DMS 273 (cell line): ENCODE measurements at regions not wholly inside any gene's neighbourhood (a gene's known extent, or its start where the extent isn't known, plus 50 kb on each side); places are given as distances from the start of the nearest gene placed in this dataset.
"Not testable (repeated sequence)": the region's sequence is repeated elsewhere in the genome, so short reads cannot be mapped to it uniquely, and the experiment has no call there.

Source experiments
- DNase-seq: peaks from one replicate; lab custom pipeline; 2025; ENCODE audit not compliant: unreplicated experiment; lab: John Stamatoyannopoulos, UW

DNA sequence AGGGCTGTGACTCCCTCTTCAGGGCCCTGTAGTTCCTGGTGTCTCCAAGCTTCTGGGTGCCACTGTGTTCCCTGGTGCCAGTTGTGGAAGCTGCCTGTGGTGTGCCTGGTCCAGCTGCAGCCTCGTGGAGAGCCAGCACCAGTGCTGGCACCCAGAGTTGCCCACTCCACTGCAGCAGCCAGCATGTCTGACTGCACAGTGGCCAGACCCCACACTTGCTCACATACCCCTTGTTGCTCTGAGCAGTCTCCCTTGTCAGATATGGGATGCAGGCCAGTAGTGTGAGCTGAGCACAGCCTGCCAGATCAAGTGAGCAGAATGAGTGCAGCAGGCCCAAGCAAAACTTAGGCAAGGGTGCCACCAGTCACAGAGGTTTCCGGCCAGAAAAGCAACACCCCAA lies 108.6 kb downstream of the ZMAT1 start:
- DNase-seq, result no peak

DNA sequence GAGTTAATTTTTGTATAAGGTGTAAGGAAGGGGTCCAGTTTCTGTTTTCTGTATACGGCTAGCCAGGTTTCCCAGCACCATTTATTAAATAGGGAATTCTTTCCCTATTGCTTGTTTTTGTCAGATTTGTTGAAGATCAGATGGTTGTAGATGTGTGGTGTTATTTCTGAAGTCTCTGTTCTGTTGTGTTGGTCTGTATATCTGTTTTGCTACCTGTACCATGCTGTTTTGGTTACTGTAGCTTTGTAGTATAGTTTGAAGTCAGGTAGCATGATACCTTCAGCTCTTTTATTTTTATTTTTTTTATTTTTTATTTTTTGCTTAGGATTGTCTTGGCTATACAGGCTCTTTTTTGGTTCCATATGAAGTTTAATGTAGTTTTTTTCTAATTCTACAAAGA lies 114.1 kb downstream of the ZMAT1 start:
- DNase-seq, result not testable (repeated sequence)

DNA sequence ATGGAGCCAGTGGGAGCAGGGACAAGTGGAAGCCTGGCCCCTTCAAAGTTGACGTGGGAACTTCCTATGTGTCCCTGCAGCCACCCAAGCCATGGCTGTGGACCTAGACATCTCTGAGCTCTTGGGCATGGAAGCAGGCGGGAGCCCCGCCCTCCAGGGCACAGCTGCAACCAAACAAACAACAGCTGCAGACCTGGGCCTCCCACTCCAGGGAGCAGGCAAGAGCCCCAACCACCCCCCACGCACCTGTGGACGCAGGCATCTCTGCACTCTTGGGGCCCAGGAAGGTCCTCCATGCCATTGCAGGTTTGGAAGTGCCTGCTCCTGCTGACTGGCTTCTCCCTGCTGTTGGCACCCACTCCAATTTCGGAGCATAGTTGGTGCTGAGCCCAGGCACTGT lies 118.6 kb downstream of the ZMAT1 start:
- no peak for DNase-seq

DNA sequence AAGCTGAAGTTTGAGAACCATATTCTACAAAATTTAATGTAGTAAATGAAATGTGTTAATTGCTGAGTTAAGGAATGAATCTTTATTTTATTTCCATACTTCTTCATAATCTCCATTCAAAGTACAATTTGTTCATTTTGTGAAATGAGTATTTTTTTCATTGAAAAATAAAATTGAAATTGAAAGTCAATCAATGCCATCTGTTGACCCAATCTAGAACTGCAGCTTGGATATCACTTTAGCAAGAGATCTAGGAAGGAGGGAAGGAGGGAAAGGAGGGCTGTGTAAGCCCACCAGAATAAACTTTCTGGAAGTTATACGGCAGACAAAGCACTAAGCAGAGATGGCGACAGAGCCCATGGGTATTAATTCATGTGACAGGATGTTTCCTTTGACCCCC lies 128.4 kb downstream of the ZMAT1 start:
- peak; percentile 35 for DNase-seq

DNA sequence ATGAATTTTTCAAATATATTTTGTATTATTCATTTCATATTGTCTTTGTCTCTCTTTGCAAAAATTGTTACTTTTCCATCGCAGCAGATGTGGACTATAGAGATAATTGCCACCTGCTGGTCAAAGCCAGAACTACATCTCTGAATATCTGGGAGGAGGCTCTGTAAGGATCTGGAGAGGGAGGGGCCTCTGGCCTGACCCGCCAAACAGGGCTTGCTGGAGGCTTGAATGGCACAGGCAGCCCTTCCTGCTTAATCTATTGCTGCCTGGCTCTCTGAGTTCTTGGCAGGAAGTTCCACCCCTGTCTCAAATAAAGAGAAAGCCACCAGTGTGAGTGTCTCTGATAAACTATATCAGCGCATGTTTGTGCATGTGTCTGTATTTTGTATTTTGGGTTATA lies 132.4 kb downstream of the ZMAT1 start:
- peak; percentile 98 for DNase-seq

DNA sequence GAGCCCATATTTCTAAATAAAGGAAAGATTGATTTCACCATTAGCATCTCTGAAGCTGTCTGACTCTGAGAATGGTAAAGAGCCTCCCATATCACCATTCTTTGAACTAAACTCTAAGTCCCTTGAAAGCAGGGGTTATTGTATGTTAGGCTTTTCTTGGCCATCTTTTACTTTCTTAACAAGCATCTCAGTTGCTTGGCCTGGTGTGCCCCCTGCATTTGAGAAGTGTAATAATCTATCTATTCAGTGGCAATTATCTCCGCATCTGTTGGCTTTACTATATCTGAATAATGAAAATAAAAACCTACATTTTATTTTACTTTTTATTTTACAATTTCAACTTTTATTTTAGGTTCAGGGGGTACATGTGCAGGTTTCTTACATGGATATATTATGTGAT lies 128.3 kb upstream of the ARMCX2 start:
- DNase-seq, result peak; percentile 8

DNA sequence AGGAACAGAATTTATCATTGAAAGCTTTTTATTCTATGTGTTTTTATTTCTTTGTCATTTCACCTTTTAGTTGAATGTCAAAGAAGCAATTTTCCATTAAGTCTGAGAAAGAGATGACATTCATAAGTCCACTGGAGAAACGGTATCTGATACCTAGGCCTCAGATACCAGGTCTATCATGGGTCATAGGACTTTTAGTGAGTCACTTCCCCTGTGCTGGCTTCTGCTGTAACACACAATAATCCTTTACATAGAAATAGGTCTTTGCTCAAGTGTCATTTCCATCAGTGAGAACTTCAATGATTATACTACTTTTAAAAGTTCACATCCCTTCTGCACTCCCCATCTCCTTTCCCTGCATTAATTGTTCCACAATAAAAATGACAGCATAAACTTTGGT lies 125.5 kb upstream of the ARMCX2 start:
- no peak for DNase-seq

DNA sequence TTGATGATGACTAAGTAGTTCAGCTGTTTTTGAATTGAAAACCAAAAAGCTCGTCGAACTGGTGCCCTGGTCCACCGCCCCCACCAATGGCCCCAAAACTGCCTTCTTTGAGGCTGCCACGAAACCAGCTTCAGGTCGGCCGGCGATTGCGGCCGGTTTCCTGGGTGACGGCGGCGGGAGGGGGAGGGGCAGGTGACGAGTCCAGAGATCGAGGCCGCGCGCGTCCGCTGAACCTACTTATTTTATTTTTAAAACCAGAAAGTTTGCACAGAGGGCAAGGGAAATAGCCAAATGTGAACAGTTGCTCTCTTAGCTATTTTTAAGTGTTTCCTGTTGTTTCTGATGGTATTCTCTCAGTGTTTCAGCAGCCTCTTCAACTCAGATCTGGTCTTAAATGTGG lies 120.8 kb upstream of the ARMCX2 start:
- DNase-seq, result not testable (repeated sequence)

DNA sequence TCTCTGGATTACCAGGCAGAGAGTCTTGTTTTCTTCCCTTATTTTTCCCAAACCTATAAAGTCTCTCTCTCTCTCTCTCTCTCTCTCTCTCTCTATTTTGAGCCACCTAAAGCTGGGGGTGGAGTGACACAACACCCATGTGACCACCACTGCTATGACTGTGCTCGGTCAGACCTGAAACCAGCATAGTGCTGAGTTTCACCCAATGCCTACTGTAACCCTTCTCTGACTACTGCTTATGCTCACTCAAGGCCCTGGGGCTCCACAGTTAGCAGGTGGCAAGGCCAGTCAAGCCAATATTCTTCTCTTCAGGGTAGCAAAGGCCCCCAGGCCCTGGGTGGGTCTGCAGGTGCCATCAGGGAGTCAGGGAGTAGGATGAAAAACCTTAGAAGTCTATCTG lies 114.7 kb upstream of the ARMCX2 start:
- DNase-seq, result no peak

DNA sequence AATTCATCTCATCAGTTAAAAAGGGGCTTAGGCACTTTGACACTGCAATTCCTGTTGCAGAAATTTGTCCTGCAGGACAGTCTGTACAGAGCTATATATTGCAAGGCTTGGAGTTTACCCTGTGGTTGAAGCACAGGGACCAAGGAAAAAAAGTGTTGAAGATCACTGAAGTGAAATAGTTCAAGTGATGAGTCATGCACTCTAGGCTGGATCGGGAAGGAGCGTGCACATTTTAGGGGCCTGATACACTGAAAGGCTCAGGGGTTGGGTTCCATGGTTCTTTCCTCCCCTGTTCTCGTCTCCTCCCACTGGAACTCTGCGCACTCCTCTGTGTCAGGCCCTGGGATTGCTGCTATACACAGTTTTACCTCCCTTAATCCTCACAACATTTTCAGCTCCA lies 104.9 kb upstream of the ARMCX2 start:
- DNase-seq, result no peak

DNA sequence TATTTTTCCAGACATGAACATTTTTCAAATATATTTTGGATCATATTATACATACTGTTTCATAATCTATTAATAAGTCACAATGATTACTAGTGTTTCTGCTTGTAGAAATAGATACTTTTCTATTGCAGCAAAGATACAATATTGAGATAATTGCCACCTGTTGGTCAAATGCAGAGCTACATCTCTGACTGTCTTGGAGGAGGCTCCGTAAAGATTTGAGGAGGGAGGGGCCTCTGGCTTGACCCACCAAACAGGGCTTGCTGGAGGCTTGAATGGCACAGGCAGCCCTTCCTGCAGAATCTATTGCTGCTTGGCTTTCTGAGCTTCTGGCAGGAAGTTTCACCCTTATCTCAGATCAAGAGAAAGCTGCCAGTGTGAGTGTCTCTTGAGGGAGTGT lies 99.3 kb upstream of the ARMCX2 start:
- peak; percentile 77 for DNase-seq

DNA sequence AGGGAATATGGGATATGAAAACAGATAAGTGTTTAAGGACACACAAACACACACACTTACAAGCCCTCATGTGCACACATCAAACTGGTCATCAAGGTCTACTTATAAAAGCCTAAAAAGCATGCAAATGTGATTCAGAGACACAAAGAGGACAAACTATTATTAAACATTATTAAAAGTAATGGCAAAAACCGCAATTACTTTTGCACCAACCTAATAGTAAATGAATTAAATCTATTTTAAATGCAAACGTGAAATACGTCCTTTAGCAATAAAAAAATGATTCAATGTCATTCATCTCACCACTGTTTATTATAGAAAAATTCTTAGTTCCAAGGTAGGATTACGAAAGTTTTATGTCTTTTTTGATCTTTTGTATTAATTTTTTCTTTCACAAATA lies 91.1 kb upstream of the ARMCX2 start:
- no peak for DNase-seq

DNA sequence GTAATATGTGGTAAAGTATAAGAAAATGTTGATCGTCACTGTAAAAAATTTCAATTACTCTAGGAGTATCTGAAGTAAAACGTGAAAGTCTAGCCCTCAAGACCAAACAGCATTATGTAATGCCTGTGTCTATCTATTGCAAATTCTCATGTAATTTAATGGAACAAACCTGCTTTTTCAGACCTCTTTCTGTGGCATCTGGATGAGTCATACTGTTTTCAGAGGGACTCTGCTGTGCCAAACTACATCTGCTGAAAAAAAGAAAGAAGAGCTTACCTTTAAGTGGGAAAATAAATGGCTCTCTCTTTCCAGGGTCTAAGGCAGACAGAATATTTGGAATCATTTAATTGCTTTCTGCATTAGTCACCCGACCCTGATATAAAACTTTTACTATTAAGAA lies 89.8 kb upstream of the ARMCX2 start:
- DNase-seq, result no peak

DNA sequence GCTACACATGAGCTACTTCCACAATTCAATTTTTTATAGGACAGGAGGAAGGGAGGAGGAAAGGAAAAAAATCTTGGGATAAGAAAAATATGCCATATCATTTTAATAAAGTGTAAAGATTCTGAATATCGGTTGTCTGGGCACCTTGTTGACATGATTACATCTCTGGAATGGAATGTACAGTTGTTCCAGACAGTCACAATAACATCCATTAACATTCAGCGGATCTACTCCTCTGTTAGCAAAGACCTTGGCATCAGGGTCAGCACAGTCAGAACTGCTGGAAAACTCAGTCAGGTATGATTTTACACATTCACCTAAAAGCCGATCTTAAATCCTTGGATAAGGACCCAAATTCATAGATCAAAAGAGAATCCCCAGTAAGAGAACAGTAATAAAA lies 85.4 kb upstream of the ARMCX2 start:
- no peak for DNase-seq

DNA sequence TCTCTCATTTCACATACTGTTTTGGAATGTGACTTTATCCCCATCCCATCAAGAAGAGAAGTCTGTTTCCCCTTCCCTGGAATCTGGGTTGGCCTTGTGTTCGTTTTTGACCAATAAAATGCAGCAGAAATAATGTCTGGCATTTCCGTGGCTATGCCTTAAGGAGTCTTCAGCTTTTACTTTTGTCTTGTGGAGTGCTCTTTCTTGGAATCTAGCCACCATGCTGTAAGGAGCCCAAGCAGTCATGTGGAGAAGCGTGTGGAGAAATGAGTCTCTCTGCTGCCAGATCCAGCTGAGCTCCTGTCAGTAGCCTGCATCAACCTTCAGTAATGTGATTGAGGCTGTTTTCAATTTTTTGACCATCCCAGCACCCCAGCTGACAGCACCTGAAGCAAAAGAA lies 84.4 kb upstream of the ARMCX2 start:
- no peak for DNase-seq

DNA sequence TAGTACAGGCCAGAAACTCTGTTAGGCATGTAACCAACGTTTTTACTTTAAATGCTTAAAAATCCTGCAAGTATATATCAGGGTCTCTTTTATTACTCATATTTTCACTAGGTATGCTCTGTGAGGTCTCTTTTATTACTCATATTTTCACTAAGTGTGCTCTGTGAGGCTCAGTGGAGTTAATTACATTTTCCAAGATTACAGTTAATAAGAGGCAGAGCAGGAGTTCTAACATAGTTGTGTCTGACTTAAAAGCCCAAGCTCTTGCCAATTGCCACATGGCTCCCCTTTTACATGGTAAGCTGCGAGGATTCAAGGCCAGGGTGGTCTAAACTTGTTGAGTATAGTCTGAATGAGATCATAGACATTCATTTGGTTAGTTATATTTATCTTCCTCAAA lies 81.0 kb upstream of the ARMCX2 start:
- DNase-seq, result no peak

DNA sequence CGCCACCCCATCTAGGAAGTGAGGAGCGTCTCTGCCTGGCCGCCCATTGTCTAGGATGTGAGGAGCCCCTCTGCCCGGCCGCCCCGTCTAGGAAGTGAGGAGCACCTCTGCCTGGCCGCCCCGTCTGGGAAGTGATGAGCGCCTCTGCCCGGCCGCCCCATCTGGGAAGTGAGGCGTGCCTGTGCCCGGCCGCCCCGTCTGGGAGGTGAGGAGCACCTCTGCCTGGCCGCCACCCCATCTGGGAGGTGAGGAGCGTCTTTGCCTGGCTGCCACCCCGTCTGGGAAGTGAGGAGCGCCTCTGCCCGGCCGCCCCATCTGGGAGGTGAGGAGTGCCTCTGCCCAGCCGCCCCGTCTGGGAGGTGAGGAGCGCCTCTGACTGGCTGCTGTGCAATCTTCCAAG lies 79.2 kb upstream of the ARMCX2 start:
- not testable (repeated sequence) for DNase-seq

DNA sequence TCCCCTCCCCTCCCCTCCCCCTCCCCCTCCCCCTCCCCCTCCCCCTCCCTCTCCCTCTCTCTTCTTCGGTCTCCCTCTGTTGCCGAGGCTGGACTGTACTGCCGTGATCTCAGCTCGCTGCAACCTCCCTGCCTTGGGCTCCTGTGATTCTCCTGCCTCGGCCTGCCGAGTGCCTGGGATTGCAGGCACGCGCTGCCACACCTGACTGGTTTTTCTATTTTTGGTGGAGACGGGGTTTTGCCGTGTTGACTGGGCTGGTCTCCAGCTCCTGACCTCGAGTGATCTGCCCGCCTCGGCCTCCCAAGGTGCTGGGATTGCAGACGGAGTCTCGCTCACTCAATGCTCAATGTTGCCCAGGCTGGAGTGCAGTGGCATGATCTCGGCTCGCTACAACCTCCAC lies 78.8 kb upstream of the ARMCX2 start:
- not testable (repeated sequence) for DNase-seq

DNA sequence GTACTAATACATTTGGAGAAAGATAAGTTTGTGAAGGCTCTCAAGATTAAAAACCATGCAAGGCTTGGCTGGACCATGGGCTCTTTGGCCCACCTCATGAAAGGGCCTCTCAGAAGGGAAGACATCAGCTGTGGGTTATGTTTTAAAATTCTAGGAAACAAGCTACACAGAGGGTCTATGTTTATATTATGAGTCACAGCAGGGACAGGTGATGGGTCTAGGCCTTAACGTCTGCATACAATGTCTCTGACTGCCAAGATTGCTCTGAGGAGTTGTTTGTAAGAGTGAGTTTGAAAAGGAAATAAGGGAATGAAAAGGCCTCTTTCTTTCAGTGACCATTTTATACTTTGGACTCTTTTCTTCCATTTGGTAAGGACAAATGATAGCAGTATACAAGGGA lies 77.0 kb upstream of the ARMCX2 start:
- DNase-seq, result no peak

DNA sequence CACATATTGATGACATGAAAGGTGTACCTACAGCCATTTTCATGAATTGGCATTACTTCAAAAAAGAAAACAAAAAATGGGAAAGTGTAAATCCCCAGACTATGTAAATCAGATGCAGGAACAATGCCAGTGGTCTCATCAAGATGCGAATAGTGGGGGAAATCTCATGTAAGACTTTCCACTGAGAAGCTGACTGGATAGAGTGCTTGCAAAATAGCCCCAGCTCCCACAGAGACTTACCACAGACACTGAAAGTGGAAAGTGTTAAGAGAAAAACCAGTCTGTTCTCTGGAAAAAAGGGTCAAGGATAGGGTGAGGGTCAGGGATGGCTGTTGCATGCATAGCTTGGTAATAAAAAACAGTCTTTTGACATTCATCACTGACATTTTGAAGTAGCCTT lies 73.2 kb upstream of the ARMCX2 start:
- no peak for DNase-seq

DNA sequence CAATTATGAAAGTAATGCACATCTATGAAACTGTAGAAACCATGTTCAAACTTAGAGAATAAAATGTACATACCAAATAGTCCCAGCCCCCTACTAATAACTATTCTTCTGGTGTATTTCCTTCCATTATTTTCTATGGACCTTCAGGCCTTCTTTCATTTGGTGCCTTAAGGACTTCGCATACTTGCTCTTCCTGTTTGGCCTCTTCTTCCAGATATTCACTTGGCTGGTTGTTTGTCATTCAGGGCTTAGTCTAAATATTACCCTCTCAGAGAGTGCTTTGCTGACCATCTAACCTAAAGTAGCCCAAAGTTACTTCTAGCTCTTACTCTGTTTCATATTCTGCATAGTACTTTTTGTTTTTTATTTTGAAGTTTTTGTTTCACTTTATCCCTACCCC lies 70.3 kb upstream of the ARMCX2 start:
- DNase-seq, result no peak
